Middle frontal gyrus (tissue), 1 donor: ENCODE measurements at regions not wholly inside any gene's neighbourhood (a gene's known extent, or its start where the extent isn't known, plus 50 kb on each side); places are given as distances from the start of the nearest gene placed in this dataset.

ENCODE experiments used
- DNase-seq: peaks from one replicate; pipeline ENCODE4 v3.0.0-alpha.2; 2015; ENCODE audit warnings: low spot score; ENCODE audit errors: extremely low spot score

GRCh38 chr11:95516175-95516574 lies 273.4 kb downstream of the FAM76B start:
- no peak for DNase-seq

DNA sequence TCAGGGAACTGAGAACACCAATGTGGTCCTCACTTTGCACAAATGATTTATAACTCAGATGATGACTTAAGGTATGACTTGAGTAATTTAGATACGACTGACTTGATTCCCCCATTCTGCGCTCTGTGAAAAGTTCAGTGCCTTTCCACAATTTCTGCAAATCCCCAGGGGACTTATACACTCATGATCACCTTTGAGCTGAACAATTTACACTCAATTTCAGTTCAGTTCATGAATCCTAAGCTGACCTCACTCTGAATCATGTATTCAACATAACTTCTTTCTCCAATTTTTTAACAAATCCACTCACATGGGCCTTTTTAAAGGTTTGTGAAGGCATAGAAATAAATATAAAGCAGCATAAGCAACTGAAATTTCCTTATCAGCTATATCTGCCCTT lies 274.2 kb downstream of the FAM76B start:
- DNase-seq, result no peak

- no peak for DNase-seq
Measured at GRCh38 chr11:95514416-95515110, 275.0 kb downstream of the FAM76B start.

DNA sequence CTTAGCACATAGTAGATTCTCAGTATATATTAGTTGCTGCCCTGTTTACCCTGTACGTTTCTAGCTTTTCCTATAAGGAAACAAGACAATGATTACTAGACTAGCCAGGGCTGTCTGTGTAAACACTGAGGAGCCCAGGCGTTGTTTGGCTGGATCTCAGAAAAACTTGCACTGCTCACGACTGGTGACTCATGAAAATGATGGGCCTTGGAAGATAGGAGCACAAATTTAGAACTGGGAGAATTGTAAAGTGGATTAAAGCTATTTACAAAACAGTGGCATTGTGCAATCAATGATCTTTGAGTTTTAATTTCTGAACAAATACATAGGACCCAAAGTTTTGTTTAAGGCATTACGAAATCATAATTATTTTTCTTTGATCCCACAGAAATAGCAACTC lies 276.9 kb downstream of the FAM76B start:
- no peak for DNase-seq

- no peak for DNase-seq
Measured at GRCh38 chr11:95512177-95512576, 277.4 kb downstream of the FAM76B start.

DNA sequence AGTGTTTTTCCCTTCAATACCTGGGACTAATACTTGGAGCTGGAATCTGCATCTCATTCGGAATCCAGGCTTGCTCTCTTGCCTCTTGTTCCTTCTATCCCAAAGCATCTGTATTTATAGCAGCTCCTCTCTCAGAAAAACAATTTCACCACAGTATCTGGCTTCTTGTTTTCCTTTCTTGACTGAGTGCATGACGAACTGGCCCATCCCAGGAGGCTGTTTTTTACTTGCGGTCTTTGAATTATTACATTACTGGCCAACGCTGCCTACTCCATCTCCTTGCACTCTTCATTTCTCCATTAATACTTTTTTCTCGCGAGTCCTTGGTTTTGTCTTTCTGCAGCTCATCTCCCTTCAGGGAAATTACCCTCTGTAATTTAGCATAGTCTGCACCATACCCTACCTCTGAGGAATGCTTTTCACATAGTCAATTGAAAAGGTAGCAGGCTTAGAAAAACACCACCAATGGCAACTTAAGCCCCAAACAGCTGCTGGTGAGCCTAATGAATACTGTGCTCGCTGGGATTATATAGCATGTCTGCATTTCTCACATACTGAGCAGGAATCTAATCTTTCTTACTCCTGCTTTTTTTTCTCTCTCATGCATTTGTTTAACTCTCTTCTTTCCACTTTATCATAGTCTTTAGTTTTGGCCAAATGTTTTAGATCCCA lies 277.4 kb upstream of the SESN3 start:
- no peak for DNase-seq

DNA sequence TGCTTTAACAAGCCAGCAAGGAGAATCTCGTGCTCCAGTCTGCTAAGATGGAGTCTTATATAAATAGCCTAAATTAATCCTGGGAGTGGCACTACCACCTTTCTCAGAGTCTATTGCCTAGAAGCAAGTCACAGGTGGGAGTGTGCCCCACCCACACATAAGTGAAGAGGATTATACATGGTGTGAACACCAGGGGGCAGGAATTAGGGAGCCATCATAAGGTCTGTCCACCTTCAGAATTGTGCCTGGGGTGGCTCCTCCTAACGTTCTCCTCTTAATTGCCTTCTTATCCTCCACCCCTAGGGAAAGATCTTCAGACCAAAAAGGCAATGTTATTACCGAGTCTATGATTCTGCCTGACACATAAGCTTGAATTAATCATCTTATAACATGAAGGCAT lies 276.8 kb upstream of the SESN3 start:
- no peak for DNase-seq

- DNase-seq, result no peak
Measured at GRCh38 chr11:95506777-95507176, 275.8 kb upstream of the SESN3 start.

DNA sequence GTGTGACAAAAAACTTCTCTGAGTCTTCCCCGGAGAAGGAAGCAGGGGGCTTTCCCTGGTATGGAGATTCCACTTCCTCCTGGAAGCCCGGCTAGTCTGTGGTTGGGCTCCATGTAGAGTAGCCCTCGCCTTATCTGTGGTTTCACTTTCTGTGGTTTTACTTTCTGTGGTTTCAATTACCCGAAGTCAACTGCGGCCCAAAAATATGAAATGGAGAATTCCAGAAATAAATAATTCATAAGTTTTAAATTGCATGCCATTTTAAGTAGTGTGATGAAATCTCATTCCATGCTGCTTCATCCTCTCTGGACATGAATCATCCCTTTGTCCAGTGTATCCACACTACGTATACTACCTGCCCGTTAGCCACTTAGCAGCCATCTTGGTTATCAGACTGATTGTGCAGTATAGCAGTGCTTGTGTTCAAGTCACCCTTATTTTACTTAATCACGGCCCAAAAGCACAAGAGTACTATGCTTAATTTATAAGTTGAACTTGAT lies 275.0 kb upstream of the SESN3 start:
- no peak for DNase-seq

GRCh38 chr11:95503047-95503446 lies 272.0 kb upstream of the SESN3 start:
- no peak for DNase-seq

DNA sequence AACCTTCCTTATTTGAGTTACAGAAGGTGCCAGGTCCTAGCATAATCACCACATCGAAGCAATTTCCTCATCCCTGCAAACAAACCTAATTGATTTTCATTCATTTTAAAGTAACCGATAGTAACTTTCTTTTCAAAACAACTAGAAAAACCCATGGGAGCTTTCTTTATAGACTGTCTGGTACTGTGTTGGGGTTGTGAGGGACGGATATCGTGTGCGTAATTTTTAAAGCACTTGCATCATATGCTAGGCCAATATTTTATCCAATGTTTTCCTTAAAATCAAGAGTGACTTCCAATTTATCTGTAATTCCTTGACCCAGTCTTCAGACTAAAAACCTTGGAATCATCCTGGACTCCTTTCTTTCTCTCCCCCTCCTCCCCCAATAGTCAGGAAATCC lies 271.5 kb upstream of the SESN3 start:
- DNase-seq, result no peak

DNA sequence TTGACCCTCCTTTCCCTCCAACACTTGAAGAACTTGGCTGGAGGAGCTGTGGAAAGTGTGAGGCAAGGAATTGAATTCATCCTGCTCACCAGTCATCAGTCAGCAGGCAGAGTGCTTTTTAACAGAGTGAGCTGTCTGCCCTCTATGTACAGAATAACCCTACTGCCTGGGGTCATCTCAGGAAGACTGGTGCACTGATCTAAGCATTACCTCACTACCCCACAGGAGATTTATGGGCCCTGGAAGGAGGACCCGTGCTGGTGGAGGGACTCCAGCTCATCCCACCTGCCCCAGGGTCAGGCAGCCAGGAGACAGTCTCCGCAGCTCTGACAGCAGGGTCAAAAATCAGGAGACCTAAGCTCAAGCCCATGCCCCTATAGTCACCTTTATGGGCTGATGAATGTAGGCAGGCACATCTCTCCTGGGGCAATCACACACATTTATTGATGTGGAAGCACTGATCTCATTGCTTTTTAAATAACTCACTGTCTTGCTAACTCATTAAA lies 270.8 kb upstream of the SESN3 start:
- DNase-seq, result no peak

DNA sequence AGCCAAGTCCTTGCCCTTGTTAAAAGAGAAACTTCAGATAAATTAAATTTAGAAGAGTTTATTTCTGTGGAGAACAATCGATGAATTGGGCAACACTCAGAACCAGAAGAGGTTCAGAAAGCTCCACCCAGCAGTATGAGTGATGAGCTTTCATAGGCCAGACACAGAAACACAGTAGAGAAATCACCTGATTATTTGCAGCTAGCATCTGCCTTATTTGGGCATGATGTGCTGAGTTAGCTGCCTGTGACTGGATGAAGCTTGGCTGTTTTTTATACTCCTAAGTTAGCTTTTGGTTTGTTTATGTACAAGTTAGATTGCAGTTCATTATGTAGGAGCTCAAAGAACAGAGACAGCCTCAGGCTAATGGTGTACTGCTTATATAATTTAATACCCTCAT lies 269.5 kb upstream of the SESN3 start:
- no peak for DNase-seq

- no peak for DNase-seq
Measured at GRCh38 chr11:95499516-95500135, 268.6 kb upstream of the SESN3 start.

DNA sequence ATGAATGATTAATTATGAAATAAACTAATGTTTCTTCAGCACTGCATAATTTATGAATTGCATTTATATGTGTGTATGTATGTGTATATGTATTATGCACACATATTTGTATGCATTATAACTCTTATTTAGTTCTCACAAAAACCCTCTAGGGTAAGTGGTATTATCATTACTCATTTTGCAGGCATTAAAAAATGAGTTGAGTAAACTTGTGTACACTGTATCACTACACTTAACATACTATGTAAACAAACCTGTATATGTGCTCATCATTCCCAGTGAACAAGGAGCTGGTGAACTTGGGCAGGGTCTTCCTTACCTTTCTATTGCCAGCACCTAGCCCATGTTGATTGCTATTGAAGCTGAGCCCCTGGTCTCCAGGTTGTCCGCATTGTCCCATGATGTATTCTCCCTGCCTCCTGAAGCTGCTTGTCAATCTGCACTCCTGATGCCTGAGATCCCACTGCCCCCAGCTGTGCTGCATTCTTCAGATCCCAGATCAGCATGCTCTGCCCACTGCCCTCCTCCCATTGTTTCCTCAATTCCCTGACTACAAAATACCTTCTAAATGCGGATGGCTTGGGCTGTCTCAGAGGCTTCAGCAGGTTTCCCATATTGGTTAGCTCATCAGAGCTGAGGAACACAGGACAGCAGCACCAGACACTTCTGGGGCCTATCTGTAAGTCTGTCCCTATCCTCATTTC lies 267.9 kb upstream of the SESN3 start:
- DNase-seq, result no peak

GRCh38 chr11:95496901-95497300 lies 265.9 kb upstream of the SESN3 start:
- DNase-seq, result no peak

DNA sequence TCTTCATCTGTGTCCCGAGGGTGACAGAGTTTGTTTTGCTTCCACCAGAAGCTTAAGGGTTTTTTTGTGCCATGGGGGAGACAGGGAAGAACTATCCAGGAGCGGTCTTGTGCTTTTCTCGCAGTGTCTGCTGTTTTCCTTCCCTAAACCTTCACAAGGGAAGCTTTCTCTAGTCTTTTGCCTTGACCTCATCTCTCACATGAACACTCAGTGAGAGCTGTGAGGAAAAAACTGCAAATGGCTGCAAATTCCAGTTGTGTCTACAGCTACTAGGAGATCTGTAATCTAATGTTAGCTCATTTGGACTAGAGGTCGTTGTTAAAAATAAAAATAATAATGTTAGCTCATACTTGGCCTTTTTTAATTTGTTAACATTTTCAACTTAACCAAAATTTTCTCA lies 264.7 kb upstream of the SESN3 start:
- no peak for DNase-seq

- no peak for DNase-seq
Measured at GRCh38 chr11:95494856-95495255, 263.9 kb upstream of the SESN3 start.

GRCh38 chr11:95494167-95494566 lies 263.2 kb upstream of the SESN3 start:
- DNase-seq, result no peak

- DNase-seq, result no peak
Measured at GRCh38 chr11:95490625-95491024, 259.6 kb upstream of the SESN3 start.

GRCh38 chr11:95487938-95488337 lies 256.9 kb upstream of the SESN3 start:
- no peak for DNase-seq

DNA sequence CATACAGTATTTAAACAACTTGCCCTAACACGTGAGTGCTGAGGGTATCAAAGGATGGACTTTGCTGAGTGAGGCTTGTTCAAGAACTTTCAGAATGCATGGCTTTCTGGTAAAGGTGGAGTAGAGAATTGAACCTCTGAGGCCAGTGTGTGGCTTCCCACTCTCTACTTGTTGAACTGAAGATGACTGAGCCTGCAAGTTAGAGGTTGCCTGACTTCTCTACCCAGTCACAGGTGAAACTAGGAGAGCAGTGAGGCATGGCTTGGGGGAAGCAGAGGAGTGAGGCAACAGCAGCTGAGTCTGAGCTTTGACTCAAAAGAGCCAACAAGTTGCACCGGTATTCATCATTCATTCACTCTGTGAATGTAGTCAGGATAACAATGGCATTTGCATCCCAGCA lies 256.4 kb upstream of the SESN3 start:
- no peak for DNase-seq
